ENCODE measurements at regions not wholly inside any gene's neighbourhood (a gene's known extent, or its start where the extent isn't known, plus 50 kb on each side); places are given as distances from the start of the nearest gene placed in this dataset.
"Not testable (repeated sequence)": the region's sequence is repeated elsewhere in the genome, so short reads cannot be mapped to it uniquely, and the experiment has no call there.

GRCh38 chr2:215630796-215631195, 194.9 kb upstream of the FN1 start:
- in situ Hi-C loops (cut with MboI; ENCODE audit: low sequenced_read_pairs): not testable (repeated sequence)

DNA sequence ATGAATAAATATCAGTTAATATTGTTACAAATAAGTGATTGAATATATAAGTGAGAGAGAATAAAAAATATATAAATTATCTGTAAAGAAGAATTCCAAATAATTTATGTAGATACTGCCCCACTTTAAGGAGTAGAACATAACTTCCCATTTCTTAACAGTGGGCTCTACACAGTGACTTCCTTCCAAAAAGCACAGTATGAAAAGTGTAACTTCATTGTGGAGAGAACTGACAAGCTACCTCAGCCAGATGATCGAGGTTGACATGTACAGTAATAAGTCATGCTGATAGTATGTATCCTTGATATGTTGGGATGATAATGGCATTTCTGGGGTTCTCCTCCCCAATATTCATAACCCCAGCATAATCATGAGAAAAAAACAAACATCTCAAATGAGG, 191.9 kb upstream of the FN1 start:
- in situ Hi-C loops (cut with MboI; ENCODE audit: low sequenced_read_pairs): no loop called here

DNA sequence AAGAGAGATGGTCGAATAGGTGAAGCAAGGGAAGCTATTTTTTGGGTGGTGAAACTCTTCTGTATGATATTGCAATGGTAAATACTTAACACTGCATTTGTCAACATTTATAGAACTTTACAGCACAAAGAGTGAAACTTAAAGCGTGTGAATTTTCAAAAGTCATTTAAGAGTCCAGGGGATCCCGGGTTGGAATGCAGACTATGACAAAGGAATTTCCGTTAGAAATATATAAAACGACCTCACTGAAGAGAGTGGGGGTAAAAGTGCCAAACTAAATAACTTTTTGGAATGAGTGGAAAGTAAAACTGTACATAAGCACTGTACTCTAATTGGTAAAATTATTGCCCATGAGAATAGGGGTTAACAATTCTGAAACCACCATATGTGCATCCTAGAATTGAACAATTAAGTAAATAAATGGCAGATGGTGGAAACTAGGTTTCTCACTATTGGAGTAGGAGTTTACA, 191.0 kb upstream of the FN1 start:
- in situ Hi-C loops (cut with MboI; ENCODE audit: low sequenced_read_pairs): no loop called here

DNA sequence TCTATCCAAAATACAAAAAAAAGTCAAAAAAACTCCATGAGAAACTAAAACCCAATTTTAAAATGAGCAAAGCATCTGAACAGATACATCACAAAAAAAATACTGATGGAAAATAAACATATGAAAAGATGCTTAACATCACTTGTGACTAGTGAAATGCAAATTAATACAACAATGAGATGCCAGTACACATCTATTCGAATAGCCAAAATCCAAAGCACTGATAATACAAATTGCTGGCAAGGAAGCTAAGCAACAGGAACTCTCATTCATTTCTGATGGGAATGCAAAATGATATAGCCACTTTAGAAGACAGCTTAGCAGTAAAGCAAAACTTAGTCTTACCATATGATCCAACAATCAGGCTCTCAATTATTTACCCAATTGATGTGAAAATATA, 190.2 kb upstream of the FN1 start:
- in situ Hi-C loops (cut with MboI; ENCODE audit: low sequenced_read_pairs): no loop called here

DNA sequence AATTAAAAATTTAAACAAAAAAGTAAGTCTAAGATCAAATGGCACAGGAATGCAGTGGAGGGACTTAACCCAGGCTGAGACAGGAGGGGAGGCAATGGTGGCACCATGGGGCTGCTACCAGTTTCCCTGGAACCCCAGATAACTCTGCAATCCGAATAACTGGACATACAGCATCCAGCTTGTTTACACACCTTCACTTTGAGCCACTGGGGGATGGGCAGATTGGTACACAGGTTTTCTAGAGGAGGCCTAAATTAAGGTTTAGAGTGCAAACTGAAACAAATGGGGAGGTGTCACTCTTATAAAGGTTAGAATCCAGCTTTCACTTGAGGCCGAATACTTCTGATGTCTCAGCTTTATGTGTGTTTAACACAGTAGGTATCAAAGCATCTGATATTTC, 189.3 kb upstream of the FN1 start:
- in situ Hi-C loops (cut with MboI; ENCODE audit: low sequenced_read_pairs): no loop called here

DNA sequence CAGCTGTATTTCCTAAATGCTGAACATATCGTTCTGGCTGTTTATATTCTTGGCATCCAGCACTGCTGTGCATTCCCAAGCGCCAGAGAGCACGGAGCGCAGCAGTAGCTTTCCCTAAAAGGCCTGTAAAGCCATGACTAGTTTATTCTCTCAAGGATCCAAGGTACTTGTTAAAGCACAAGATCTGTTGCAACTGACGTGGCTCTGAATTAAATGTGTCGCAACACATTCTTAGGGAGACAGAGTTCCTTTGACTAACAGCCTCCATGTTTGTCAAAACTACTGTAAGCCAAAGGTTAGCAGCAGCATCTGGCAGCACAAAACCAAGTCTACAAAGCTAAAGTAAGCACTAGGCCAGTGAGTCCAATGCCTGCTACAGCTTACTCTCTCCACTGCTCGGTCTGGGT, 188.6 kb upstream of the FN1 start:
- in situ Hi-C loops (cut with MboI; ENCODE audit: low sequenced_read_pairs): no loop called here

DNA sequence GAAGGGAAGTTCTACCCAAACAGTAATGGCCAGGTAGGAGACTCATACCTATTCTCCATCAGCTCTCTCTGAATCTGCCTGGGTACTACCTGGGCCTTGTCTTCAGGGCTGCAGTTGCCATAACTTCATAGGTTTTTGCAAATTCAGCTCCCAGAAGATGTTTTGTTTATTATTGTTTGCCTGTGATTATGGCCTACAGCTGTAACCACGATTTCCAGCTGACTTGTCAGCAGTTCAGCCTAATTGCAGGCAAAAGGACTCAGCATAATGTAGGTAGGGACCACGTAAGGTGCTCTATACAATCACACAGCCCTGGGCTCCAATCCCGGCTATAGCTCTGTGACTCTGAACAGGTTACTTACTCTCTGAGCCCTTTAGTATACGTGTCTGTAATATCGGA, 187.0 kb upstream of the FN1 start:
- in situ Hi-C loops (cut with MboI; ENCODE audit: low sequenced_read_pairs): no loop called here

DNA sequence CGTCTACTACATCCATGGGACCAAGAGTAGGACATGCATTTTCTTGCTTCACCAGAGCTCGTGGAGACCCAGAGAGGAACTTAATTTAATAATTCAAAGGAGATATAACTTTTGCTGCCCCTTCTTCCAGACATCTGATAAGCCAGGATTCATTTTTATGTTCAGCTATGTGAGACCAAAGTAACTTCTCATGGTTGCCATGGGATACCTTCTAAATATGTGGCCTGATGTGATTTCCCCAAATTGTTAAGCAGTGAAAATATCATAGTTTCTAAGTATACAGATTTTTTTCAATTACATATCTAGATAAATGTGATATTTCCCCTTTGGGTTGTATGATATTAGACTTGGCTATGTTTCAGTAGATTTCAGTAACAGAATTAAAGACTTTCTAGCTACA, 185.5 kb upstream of the FN1 start:
- in situ Hi-C loops (cut with MboI; ENCODE audit: low sequenced_read_pairs): no loop called here

- in situ Hi-C loops (cut with MboI; ENCODE audit: low sequenced_read_pairs): no loop called here
Observed at GRCh38 chr2:215620528-215620927, 184.7 kb upstream of the FN1 start.

- in situ Hi-C loops (cut with MboI; ENCODE audit: low sequenced_read_pairs): no loop called here
Observed at GRCh38 chr2:215619989-215620388, 184.1 kb upstream of the FN1 start.

DNA sequence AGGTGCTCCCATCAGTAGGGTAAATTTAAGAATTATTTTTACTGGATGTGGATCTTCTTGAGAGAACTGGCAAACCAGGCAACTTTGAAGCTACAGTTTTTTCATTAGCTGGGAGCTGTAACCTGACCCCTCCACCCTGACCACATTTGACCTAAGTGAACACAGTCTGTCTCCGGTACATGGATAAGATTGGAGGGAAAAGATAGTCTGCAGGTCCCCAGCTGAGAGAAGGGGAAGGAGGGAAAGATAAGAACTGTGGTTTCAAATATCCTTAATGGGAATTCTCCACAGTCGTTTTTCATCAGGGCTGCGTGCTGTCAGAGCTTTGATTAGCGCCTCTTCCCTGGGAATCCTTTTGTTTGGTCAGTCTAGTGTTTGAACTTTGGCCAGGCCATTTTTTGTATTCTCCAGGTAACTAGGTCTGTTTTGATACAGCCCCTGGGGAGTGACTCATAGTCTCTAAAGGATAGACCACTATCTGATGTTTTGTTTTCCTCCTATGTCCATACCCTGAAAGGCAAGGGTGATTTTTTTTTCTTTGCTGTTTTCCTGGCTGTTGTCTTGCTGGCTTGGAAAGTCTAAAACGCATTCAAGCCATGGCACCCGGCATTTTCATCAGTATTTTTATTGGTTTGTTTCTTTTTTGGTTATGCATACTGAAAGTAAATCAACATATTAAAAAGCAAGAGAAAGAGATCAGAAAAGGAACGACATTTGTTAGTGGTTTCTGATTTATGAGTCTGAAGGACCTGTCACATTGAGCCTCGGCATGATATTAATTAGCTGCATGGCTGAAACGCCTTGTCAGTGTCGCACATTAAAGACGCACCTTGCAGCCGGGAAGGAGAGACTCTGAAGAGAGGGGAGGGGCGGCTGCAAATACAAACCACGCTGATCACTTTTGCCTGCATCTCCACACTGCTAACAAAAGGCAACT, 183.4 kb upstream of the FN1 start:
- in situ Hi-C loops (cut with MboI; ENCODE audit: low sequenced_read_pairs): no loop called here

GRCh38 chr2:215618145-215618544, 182.3 kb upstream of the FN1 start:
- in situ Hi-C loops (cut with MboI; ENCODE audit: low sequenced_read_pairs): no loop called here

DNA sequence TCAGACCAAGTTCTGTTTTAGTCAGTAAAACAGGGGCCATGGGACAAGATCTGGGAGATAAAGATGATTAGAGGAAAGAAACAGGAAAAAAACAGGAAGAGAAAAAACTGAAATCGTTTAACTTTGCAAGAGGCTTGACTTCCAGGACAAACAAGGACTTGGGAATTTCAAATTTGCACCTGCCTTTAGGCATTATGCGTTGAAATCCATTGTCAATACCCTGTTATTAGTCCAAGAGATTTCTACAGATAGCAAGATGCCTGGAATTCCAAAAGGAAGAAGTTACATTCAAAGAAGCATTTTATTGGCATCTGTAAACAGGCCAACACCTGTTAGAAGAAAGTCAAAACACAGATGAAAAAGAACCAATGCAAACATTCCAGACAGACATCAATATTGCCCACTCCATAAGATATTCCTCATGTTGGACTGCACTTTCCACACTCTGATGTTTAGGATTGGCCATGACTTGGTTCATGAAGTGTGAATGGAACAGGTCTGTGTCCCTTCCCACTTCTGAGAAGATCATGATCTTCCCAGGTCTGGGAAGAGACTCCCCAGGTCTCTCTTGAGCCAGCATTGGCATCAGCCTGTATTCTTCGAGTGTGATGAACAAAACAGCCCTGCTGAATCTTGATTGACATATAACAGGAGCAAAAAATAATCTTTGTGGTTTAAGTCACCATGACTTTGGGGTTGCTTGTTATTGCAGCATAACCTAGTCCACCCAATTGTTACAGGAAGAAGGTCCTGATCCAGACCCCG, 181.4 kb upstream of the FN1 start:
- in situ Hi-C loops (cut with MboI; ENCODE audit: low sequenced_read_pairs): no loop called here

DNA sequence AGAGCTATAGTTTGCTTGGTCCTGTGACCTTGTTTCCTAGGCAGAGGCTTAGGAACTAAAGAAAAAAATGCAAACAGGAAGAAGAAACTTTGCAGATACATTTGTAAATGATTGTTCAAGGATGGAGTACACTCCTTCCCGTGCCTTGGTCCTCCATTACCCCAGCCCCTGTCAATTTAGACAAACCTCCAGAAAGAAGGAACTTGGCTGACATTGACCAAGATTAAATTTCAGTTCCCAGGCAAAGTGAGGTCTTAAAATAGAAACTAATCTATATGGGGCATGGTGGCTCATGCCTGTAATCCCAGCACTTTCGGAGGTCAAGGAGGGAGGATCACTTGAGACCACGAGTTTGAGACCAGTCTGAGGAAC, 179.9 kb upstream of the FN1 start:
- in situ Hi-C loops (cut with MboI; ENCODE audit: low sequenced_read_pairs): no loop called here

- in situ Hi-C loops (cut with MboI; ENCODE audit: low sequenced_read_pairs): no loop called here
Observed at GRCh38 chr2:215615067-215615802, 179.4 kb upstream of the FN1 start.

DNA sequence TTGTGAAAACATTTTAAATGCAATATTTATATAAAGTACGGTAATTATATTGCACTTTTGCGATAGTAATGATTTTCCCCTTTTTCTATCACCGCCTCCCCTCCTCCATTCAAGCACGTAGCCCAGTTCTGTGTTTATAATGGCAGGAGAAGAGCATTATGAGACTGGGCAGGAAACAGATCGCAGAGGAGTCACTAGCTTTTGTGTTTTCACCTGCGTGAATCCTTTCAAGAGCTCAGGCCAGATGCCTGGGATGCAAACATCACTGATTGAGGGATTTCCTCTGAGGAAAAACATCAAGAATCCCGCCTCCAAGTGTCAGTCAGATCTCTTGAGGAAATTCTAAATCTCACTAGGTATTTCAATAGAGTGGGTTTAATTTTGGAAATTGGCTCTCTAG, 178.4 kb upstream of the FN1 start:
- in situ Hi-C loops (cut with MboI; ENCODE audit: low sequenced_read_pairs): no loop called here

GRCh38 chr2:215613888-215614287, 178.0 kb upstream of the FN1 start:
- in situ Hi-C loops (cut with MboI; ENCODE audit: low sequenced_read_pairs): no loop called here

- in situ Hi-C loops (cut with MboI; ENCODE audit: low sequenced_read_pairs): no loop called here
Observed at GRCh38 chr2:215613280-215613679, 177.4 kb upstream of the FN1 start.

DNA sequence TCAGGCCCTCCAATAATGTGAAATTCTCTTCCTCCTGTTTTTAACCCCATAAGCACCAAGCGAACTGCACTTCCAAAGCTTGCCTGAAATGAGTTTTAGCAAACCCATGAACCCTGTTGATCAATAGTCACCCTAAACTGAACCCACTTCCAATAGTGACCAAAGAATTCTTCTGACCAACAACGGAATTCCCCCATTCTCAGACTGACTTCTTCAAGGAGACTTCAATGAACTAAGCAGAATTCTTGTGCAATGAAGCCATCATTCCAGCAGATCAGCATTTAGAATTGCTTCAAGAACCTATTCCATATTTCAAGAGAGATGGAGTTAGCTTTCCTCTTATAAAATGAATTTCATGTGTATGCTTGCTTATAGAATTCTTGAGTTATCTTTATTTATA, 176.9 kb upstream of the FN1 start:
- in situ Hi-C loops (cut with MboI; ENCODE audit: low sequenced_read_pairs): no loop called here

- in situ Hi-C loops (cut with MboI; ENCODE audit: low sequenced_read_pairs): no loop called here
Observed at GRCh38 chr2:215611609-215612386, 175.9 kb upstream of the FN1 start.
